SU-DHL-6 (cell line): ENCODE measurements at regions not wholly inside any gene's neighbourhood (a gene's known extent, or its start where the extent isn't known, plus 50 kb on each side); places are given as distances from the start of the nearest gene placed in this dataset.
"Not testable (repeated sequence)": the region's sequence is repeated elsewhere in the genome, so short reads cannot be mapped to it uniquely, and the experiment has no call there.

ENCODE experiments used
- H2AFZ ChIP-seq: fragments of 200-600 bp; sonication (generic); 2 replicates; pipeline ENCODE4 v1.6.1; 2014; ENCODE audit warnings: low read depth, mild to moderate bottlenecking, moderate library complexity, mixed read lengths, antibody characterized with exemption, low read length; ENCODE audit not compliant: severe bottlenecking
- H3F3A ChIP-seq: fragments of 200-600 bp; shearing (Covaris generic); 2 replicates; pipeline ENCODE4 v1.6.0; 2016; ENCODE audit warnings: antibody characterized with exemption, mild to moderate bottlenecking; ENCODE audit not compliant: insufficient read depth
- H3K27ac ChIP-seq: fragments of 200-600 bp; sonication (generic); 2 replicates; pipeline ENCODE4 v1.5.1; 2016; ENCODE audit warnings: low read depth, mild to moderate bottlenecking, low read length, moderate library complexity, mixed read lengths
- H3K27me3 ChIP-seq: fragments of 200-600 bp; sonication (generic), shearing (Covaris generic); 2 replicates; pipeline ENCODE4 v1.6.0; 2014; ENCODE audit warnings: mild to moderate bottlenecking, low read length
- H3K36me3 ChIP-seq: fragments of 200-600 bp; sonication (generic); 2 replicates; pipeline ENCODE4 v1.6.1; 2014; ENCODE audit warnings: mild to moderate bottlenecking, low read length, mixed read lengths
- H3K4me2 ChIP-seq: fragments of 300-600, 200-600 bp; shearing (Covaris generic), sonication (generic); 2 replicates; pipeline ENCODE4 v1.6.0; 2014; ENCODE audit warnings: low read length, low read depth, mild to moderate bottlenecking; ENCODE audit not compliant: poor library complexity, severe bottlenecking
- H3K4me3 ChIP-seq: fragments of 200-600 bp; sonication (generic); 2 replicates; pipeline ENCODE4 v1.5.1; 2014; ENCODE audit warnings: antibody characterized with exemption, low read length, mild to moderate bottlenecking, mixed read lengths; ENCODE audit not compliant: insufficient read depth, poor library complexity, severe bottlenecking
- H3K79me2 ChIP-seq: fragments of 200-600 bp; sonication (generic); 2 replicates; pipeline ENCODE4 v1.6.1; 2014; ENCODE audit warnings: mild to moderate bottlenecking, low read length, moderate library complexity; ENCODE audit not compliant: insufficient read depth
- H3K9ac ChIP-seq: fragments of 200-600 bp; sonication (generic); 2 replicates; pipeline ENCODE4 v1.7.0; 2014; ENCODE audit warnings: mild to moderate bottlenecking, low read length
- H3K9me2 ChIP-seq: fragments of 200-600 bp; sonication (generic); replicated peaks from 2 replicates; pipeline ENCODE4 v1.6.1; 2014; ENCODE audit warnings: low read length; ENCODE audit not compliant: insufficient read depth
- H3K9me3 ChIP-seq: fragments of 200-600 bp; sonication (generic); 2 replicates; pipeline ENCODE4 v1.6.1; 2014; ENCODE audit warnings: low read length, mixed read lengths; ENCODE audit not compliant: insufficient read depth
- H4K20me1 ChIP-seq: fragments of 200-600 bp; sonication (generic); 2 replicates; pipeline ENCODE4 v1.6.1; 2014; ENCODE audit warnings: low read depth, mild to moderate bottlenecking, antibody characterized with exemption, low read length, moderate library complexity, mixed read lengths

- H4K20me1 ChIP-seq, H3K9me2 ChIP-seq, H3K27me3 ChIP-seq, H3K9me3 ChIP-seq, H3K4me2 ChIP-seq, H3F3A ChIP-seq, H3K79me2 ChIP-seq, H3K9ac ChIP-seq, H3K4me3 ChIP-seq, H2AFZ ChIP-seq, H3K36me3 ChIP-seq: not testable (repeated sequence)
- H3K27ac ChIP-seq, result peak overlapping the region; percentile 42; the same call in 1 of the 2 replicates
Measured at GRCh38 chr2:87468429-87468981, 279.4 kb upstream of the PLGLB2 start.

- H3K4me3 ChIP-seq, H3K9me3 ChIP-seq, H3K9ac ChIP-seq, H4K20me1 ChIP-seq, H3K4me2 ChIP-seq, H3K79me2 ChIP-seq, H2AFZ ChIP-seq, H3F3A ChIP-seq, H3K27me3 ChIP-seq, H3K36me3 ChIP-seq, H3K9me2 ChIP-seq: not testable (repeated sequence)
- H3K27ac ChIP-seq, result peak overlapping the region; percentile 45; the same call in 1 of the 2 replicates
Measured at GRCh38 chr2:87469180-87470151, 278.4 kb upstream of the PLGLB2 start.

- not testable (repeated sequence) for H3K9me3 ChIP-seq, H3K27ac ChIP-seq, H2AFZ ChIP-seq, H3K9ac ChIP-seq, H3K4me2 ChIP-seq, H3K36me3 ChIP-seq, H4K20me1 ChIP-seq, H3K4me3 ChIP-seq, H3K27me3 ChIP-seq, H3K9me2 ChIP-seq, H3K79me2 ChIP-seq, H3F3A ChIP-seq
Measured at GRCh38 chr2:87470381-87471380, 277.2 kb upstream of the PLGLB2 start.

- not testable (repeated sequence) for H4K20me1 ChIP-seq, H3K4me3 ChIP-seq, H3K79me2 ChIP-seq, H3K4me2 ChIP-seq, H3K9me3 ChIP-seq, H2AFZ ChIP-seq, H3K27ac ChIP-seq, H3K9ac ChIP-seq, H3F3A ChIP-seq, H3K9me2 ChIP-seq, H3K27me3 ChIP-seq, H3K36me3 ChIP-seq
Measured at GRCh38 chr2:87471478-87471877, 276.4 kb upstream of the PLGLB2 start.

- not testable (repeated sequence) for H3K79me2 ChIP-seq, H4K20me1 ChIP-seq, H3K36me3 ChIP-seq, H3K27me3 ChIP-seq, H3K4me2 ChIP-seq, H2AFZ ChIP-seq, H3F3A ChIP-seq, H3K9me2 ChIP-seq, H3K4me3 ChIP-seq, H3K9ac ChIP-seq, H3K9me3 ChIP-seq
- H3K27ac ChIP-seq, result peak overlapping the region; percentile 53
Measured at GRCh38 chr2:87476223-87476872, 271.5 kb upstream of the PLGLB2 start.

GRCh38 chr2:87476936-87477335, 271.0 kb upstream of the PLGLB2 start:
- H3K4me2 ChIP-seq, H4K20me1 ChIP-seq, H3K79me2 ChIP-seq, H3K4me3 ChIP-seq, H2AFZ ChIP-seq, H3K9me3 ChIP-seq, H3K9ac ChIP-seq, H3F3A ChIP-seq, H3K9me2 ChIP-seq, H3K27me3 ChIP-seq, H3K36me3 ChIP-seq: not testable (repeated sequence)
- H3K27ac ChIP-seq, result peak overlapping the region; percentile 51

GRCh38 chr2:87477669-87478428, 270.0 kb upstream of the PLGLB2 start:
- not testable (repeated sequence) for H3K4me3 ChIP-seq, H2AFZ ChIP-seq, H3K36me3 ChIP-seq, H3F3A ChIP-seq, H3K9ac ChIP-seq, H3K4me2 ChIP-seq, H3K27me3 ChIP-seq, H4K20me1 ChIP-seq, H3K79me2 ChIP-seq, H3K9me3 ChIP-seq, H3K9me2 ChIP-seq
- H3K27ac ChIP-seq, result peak overlapping the region; percentile 55
